ENCODE measurements at regions not wholly inside any gene's neighbourhood (a gene's known extent, or its start where the extent isn't known, plus 50 kb on each side); places are given as distances from the start of the nearest gene placed in this dataset.
"Not testable (repeated sequence)": the region's sequence is repeated elsewhere in the genome, so short reads cannot be mapped to it uniquely, and the experiment has no call there.

DNA sequence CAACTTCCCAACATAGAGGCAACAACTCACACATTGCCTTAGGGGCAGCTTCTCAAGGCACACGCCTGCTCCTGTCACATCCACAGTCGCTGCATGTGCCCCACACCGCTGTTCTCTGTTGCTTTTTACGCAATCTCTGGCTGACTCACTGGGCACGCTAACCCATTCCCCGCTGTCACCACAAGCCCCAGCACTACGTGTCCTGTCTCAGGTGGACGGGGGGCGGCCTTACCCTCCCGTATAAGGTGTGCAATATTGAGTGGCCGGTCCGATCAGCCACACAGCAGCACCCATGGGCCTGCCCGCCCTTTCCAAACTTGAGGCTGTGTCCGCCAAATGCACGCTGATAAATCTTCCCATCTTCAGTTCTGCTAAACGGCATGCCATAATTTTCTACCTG is 75.5 kb upstream of the TNK2 start:
- POLR2A ChIA-PET (ENCODE audit: partially characterized antibody); FAIRE-seq: not testable (repeated sequence)
- 95% methylated on average over 12 of the region's 16 CpGs; no CpG with 5 or more reads in 1 of the 2 experiments for WGBS, 2 experiments (ENCODE audit: extremely low coverage in 1 of 2, insufficient coverage in 1 of 2, insufficient read length in 1 of 2, insufficient replicate concordance in 2 of 2, low coverage in 1 of 2, low lambda C conversion rate in 2 of 2, missing lambda C conversion rate in 1 of 2)

DNA sequence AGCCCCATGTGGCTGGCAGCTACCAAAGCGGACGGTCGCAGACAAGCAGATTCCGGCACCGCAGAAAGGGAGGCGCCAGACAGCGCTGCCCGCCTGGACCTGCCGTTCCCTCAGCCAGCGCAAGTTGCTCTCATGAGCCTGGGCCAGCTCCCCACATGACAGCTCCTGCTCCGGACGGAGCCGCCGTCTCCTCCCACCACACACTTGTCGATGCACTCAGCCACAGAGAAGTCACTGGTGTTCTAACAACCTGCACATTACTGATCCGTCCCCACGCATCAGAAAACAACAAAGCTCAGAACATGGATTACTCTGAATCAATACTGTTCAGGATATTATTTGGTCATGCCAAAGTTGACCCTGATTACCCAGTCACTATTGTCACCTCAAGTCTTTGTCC is 74.4 kb upstream of the TNK2 start:
- H3K4me2 ChIP-seq (ENCODE audit: insufficient read depth in 1 of 2, low read depth in 2 of 2, low read length in 2 of 2); FAIRE-seq; H3K79me1 ChIP-seq (ENCODE audit: low read depth, low read length); H4K5ac ChIP-seq (ENCODE audit: insufficient read length, low read depth, low read length); H3K9me3 ChIP-seq (ENCODE audit: insufficient read depth in 2 of 2, low read depth in 1 of 2, low read length in 1 of 2); H4K20me1 ChIP-seq (replicated peaks in 1 of 2; ENCODE audit: control insufficient read depth in 1 of 2, insufficient read depth in 2 of 2, low read length in 2 of 2); H3K4me1 ChIP-seq (replicated peaks in 1 of 4; ENCODE audit: control insufficient read depth in 3 of 4, insufficient read depth in 4 of 4, low read length in 3 of 4); H3K18ac ChIP-seq (ENCODE audit: extremely low read depth, low read length); H4K91ac ChIP-seq (replicated peaks; ENCODE audit: insufficient read length, low read length); H2BK5ac ChIP-seq (ENCODE audit: low read depth, low read length); H2BK120ac ChIP-seq (replicated peaks; ENCODE audit: low read depth, low read length); H3K9ac ChIP-seq (replicated peaks in 1 of 4; ENCODE audit: extremely low read depth in 1 of 4, low read depth in 3 of 4, low read length in 3 of 4); H3K23ac ChIP-seq (ENCODE audit: insufficient read length); H3K27me3 ChIP-seq (replicated peaks in 1 of 4; ENCODE audit: control insufficient read depth in 3 of 4, extremely low read depth in 1 of 4, insufficient read depth in 3 of 4, low read length in 3 of 4); H3K27ac ChIP-seq (ENCODE audit: low read depth, low read length); H3K23me2 ChIP-seq (ENCODE audit: low read depth, low read length); H3K14ac ChIP-seq (ENCODE audit: insufficient read length); POLR2A ChIA-PET (ENCODE audit: partially characterized antibody); H2AFZ ChIP-seq (ENCODE audit: low read length); H2BK20ac ChIP-seq (ENCODE audit: low read length); H2BK12ac ChIP-seq (ENCODE audit: low read depth, low read length); H2BK15ac ChIP-seq (ENCODE audit: low read length); CTCF ChIA-PET (ENCODE audit: partially characterized antibody); H3K56ac ChIP-seq (replicated peaks; ENCODE audit: insufficient read length, low read depth, low read length); H3K4ac ChIP-seq (replicated peaks; ENCODE audit: insufficient read length, low read depth, low read length); H3K4me3 ChIP-seq (ENCODE audit: extremely low read depth in 1 of 4, insufficient read depth in 2 of 4, low read depth in 3 of 4, low read length in 4 of 4); H2AK5ac ChIP-seq (ENCODE audit: low read depth, low read length); DNase-seq (ENCODE audit: low read depth in 1 of 2, low spot score in 2 of 2); H3K79me2 ChIP-seq (ENCODE audit: control insufficient read depth in 1 of 2, insufficient read depth in 2 of 2, low read length in 2 of 2); H4K8ac ChIP-seq (ENCODE audit: extremely low read depth, insufficient read depth, low read length): not testable (repeated sequence)
- WGBS, 2 experiments (ENCODE audit: extremely low coverage in 1 of 2, insufficient coverage in 1 of 2, insufficient read length in 1 of 2, insufficient replicate concordance in 2 of 2, low coverage in 1 of 2, low lambda C conversion rate in 2 of 2, missing lambda C conversion rate in 1 of 2): 92% methylated on average over 15 of the region's 17 CpGs; no CpG with 5 or more reads in 1 of the 2 experiments
- peaks cover 0 to 16% (median 4%) of the 10 kb centered on the region in 4 experiments; a peak in 5 of 8 replicates for H3K36me3 ChIP-seq (ENCODE audit: control insufficient read depth in 2 of 4, insufficient read depth in 4 of 4, low read length in 3 of 4)

More for the DNA sequence above, 75.5 kb upstream of the TNK2 start:
- H2BK120ac ChIP-seq (replicated peaks; ENCODE audit: low read depth, low read length); H3K79me2 ChIP-seq (ENCODE audit: control insufficient read depth in 1 of 2, insufficient read depth in 2 of 2, low read length in 2 of 2); H2AK5ac ChIP-seq (ENCODE audit: low read depth, low read length); H4K20me1 ChIP-seq (replicated peaks in 1 of 2; ENCODE audit: control insufficient read depth in 1 of 2, insufficient read depth in 2 of 2, low read length in 2 of 2); H3K27ac ChIP-seq (ENCODE audit: low read depth, low read length); H2AFZ ChIP-seq (ENCODE audit: low read length); H3K23me2 ChIP-seq (ENCODE audit: low read depth, low read length); DNase-seq (ENCODE audit: low read depth in 1 of 2, low spot score in 2 of 2); H3K4ac ChIP-seq (replicated peaks; ENCODE audit: insufficient read length, low read depth, low read length); H3K9me3 ChIP-seq (ENCODE audit: insufficient read depth in 2 of 2, low read depth in 1 of 2, low read length in 1 of 2); H3K56ac ChIP-seq (replicated peaks; ENCODE audit: insufficient read length, low read depth, low read length); H2BK5ac ChIP-seq (ENCODE audit: low read depth, low read length); H2BK12ac ChIP-seq (ENCODE audit: low read depth, low read length); CTCF ChIA-PET (ENCODE audit: partially characterized antibody); H4K8ac ChIP-seq (ENCODE audit: extremely low read depth, insufficient read depth, low read length); H3K4me3 ChIP-seq (ENCODE audit: extremely low read depth in 1 of 4, insufficient read depth in 2 of 4, low read depth in 3 of 4, low read length in 4 of 4); H2BK20ac ChIP-seq (ENCODE audit: low read length); H4K91ac ChIP-seq (replicated peaks; ENCODE audit: insufficient read length, low read length); H3K9ac ChIP-seq (replicated peaks in 1 of 4; ENCODE audit: extremely low read depth in 1 of 4, low read depth in 3 of 4, low read length in 3 of 4); H3K23ac ChIP-seq (ENCODE audit: insufficient read length); H3K27me3 ChIP-seq (replicated peaks in 1 of 4; ENCODE audit: control insufficient read depth in 3 of 4, extremely low read depth in 1 of 4, insufficient read depth in 3 of 4, low read length in 3 of 4); H3K79me1 ChIP-seq (ENCODE audit: low read depth, low read length); H3K4me2 ChIP-seq (ENCODE audit: insufficient read depth in 1 of 2, low read depth in 2 of 2, low read length in 2 of 2); H3K18ac ChIP-seq (ENCODE audit: extremely low read depth, low read length); H3K14ac ChIP-seq (ENCODE audit: insufficient read length); H4K5ac ChIP-seq (ENCODE audit: insufficient read length, low read depth, low read length); H2BK15ac ChIP-seq (ENCODE audit: low read length); H3K4me1 ChIP-seq (replicated peaks in 1 of 4; ENCODE audit: control insufficient read depth in 3 of 4, insufficient read depth in 4 of 4, low read length in 3 of 4): not testable (repeated sequence)
- peaks cover 0 to 16% (median 4%) of the 10 kb centered on the region in 4 experiments; a peak in 5 of 8 replicates for H3K36me3 ChIP-seq (ENCODE audit: control insufficient read depth in 2 of 4, insufficient read depth in 4 of 4, low read length in 3 of 4)

Measured in H1 (cell line).